HUES6 (cell line): ENCODE measurements at regions not wholly inside any gene's neighbourhood (a gene's known extent, or its start where the extent isn't known, plus 50 kb on each side); places are given as distances from the start of the nearest gene placed in this dataset.

Experiments used
- H3K27ac ChIP-seq: 2 replicates; pipeline ENCODE4 v1.7.0; 2013; ENCODE audit warnings: low read depth, mild to moderate bottlenecking, low read length, inconsistent platforms
- H3K27me3 ChIP-seq: 2 replicates; pipeline ENCODE4 v1.6.1; 2013; ENCODE audit warnings: low read length; ENCODE audit not compliant: control insufficient read depth, insufficient read depth
- H3K36me3 ChIP-seq: 2 replicates; pipeline ENCODE4 v1.6.1; 2013; ENCODE audit warnings: low read length; ENCODE audit not compliant: control insufficient read depth, insufficient read depth
- H3K4me1 ChIP-seq: 2 replicates; pipeline ENCODE4 v1.6.1; 2013; ENCODE audit warnings: low read length; ENCODE audit not compliant: control insufficient read depth, insufficient read depth
- H3K4me3 ChIP-seq: 2 replicates; pipeline ENCODE4 v1.5.1; 2013; ENCODE audit warnings: low read depth, low read length
- H3K9ac ChIP-seq: one replicate; pipeline ENCODE4 v1.6.1; 2013; ENCODE audit warnings: mild to moderate bottlenecking, low read length
- H3K9me3 ChIP-seq: 2 replicates; pipeline ENCODE4 v1.6.1; 2013; ENCODE audit warnings: low read depth, low read length; ENCODE audit not compliant: control insufficient read depth, insufficient read depth

DNA sequence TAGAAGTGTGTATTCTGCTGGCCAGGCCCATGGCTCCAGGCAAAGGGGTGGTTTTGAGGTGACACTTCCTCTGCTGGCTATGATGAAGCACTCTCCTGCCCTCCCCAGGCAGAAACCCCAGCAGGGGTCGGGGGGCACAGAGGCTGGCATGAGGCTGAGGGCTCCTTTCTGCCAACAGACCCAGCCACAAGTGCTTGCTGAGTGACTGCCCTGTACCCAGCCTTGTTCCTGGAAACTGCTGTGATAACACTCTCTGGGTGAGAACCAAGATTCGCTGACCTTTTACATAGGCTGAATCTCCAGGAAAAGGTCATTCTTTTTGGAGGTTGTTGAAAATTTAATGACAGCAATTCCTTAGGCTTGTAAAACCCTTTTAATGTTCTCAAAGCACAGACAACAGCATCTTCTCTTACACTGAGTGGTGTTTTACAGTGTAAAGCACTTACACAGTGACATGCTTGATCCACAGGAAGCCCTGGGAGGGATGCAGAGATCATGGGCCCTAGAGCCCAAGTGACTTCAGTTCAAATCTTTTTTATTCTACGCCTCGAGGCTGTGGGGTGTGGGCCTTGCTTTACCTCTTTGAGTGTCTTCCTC, 155.5 kb upstream of the FGGY start:
- peaks cover 28% of the 10 kb centered on the region for H3K4me1 ChIP-seq
- no peak overlapping the region for H3K9ac ChIP-seq
- H3K27me3 ChIP-seq: peaks cover 4% of the 10 kb centered on the region
- H3K4me3 ChIP-seq: no peak overlapping the region
- no peaks in the 10 kb centered on the region for H3K9me3 ChIP-seq
- no peaks in the 10 kb centered on the region for H3K36me3 ChIP-seq
- H3K27ac ChIP-seq: no peak overlapping the region

- Histone ChIP-seq H3K4me3 (no peak overlapping the region), H3K4me1 (peaks cover 32% of the 10 kb centered on the region), H3K27ac (no peak overlapping the region), H3K36me3 (no peaks in the 10 kb centered on the region), H3K27me3 (peaks cover 16% of the 10 kb centered on the region), H3K9me3 (no peaks in the 10 kb centered on the region), H3K9ac (no peak overlapping the region)
These were observed 154.4 kb upstream of the FGGY start for GRCh38 chr1:59142311-59143132.

DNA sequence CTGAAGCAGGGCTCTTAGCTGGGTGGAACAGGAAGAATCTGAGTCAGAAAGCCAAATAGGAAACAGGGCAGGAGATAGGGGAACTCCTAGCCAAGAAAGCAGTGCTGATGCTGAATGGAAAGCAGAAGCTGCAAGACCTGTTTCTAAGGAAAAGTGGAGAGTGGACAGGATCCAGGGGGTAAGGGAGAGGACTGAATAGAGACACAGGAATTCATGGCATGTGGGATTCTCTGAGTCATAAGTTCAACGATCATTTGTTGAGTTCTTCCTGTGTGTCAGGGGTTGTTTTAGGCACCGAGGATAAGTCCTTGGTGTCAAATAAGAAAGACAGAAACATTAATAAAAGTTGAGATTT, 153.8 kb upstream of the FGGY start:
- H3K27me3 ChIP-seq: peaks cover 20% of the 10 kb centered on the region
- H3K4me3 ChIP-seq: no peak overlapping the region
- no peaks in the 10 kb centered on the region for H3K9me3 ChIP-seq
- no peaks in the 10 kb centered on the region for H3K36me3 ChIP-seq
- H3K27ac ChIP-seq: no peak overlapping the region
- no peak overlapping the region for H3K9ac ChIP-seq
- peaks cover 32% of the 10 kb centered on the region for H3K4me1 ChIP-seq

GRCh38 chr1:59143811-59144210, 153.1 kb upstream of the FGGY start:
- Histone ChIP-seq H3K27me3 (peaks cover 20% of the 10 kb centered on the region), H3K27ac (no peak overlapping the region), H3K4me1 (peaks cover 32% of the 10 kb centered on the region), H3K9me3 (no peaks in the 10 kb centered on the region), H3K9ac (no peak overlapping the region), H3K36me3 (no peaks in the 10 kb centered on the region), H3K4me3 (no peak overlapping the region)

DNA sequence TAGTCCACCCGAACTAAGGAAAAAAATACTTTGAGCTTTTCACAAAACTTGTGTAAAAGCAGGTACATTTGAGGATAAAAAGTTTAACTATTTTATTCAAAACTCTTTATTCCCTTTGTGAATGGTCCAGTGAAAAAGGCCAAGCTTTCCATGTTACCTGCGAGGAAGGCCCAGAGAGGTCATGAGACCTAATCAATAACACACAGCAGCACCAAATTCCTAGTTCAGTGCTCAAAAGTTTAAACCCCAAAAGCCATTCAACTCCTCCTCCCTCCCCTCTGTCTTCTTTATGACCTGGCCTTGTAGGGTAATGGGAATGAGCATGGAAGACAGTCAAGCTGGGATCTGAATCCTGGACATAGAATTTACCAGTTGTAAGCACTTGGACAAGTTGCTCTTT, 151.9 kb upstream of the FGGY start:
- Histone ChIP-seq H3K4me1 (peaks cover 26% of the 10 kb centered on the region), H3K9ac (no peak overlapping the region), H3K9me3 (no peaks in the 10 kb centered on the region), H3K4me3 (no peak overlapping the region), H3K27me3 (peaks cover 20% of the 10 kb centered on the region), H3K27ac (no peak overlapping the region), H3K36me3 (no peaks in the 10 kb centered on the region)

DNA sequence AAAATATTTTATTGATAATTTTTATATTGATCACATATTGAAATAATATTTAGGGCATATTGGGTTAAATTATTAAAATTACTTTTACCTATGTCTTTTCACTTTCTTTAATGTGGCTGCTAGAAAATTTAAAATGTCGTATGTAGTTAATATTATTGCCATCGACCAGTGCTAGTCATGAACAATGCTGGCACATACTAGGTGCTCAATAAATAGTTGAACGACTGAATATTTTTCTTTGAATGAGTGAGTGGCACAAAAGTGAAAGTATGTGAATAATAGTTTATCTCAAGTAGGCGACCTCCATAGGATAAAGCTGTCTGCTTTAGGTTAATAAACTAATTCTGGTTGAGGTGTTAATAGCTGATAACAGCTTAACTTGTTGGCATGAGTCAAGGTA, 150.8 kb upstream of the FGGY start:
- Histone ChIP-seq H3K9me3 (no peaks in the 10 kb centered on the region), H3K27me3 (peaks cover 20% of the 10 kb centered on the region), H3K9ac (no peak overlapping the region), H3K4me3 (peak overlapping the region; percentile 72; the same call in 1 of the 2 replicates), H3K27ac (no peak overlapping the region), H3K4me1 (peaks cover 31% of the 10 kb centered on the region), H3K36me3 (no peaks in the 10 kb centered on the region)

DNA sequence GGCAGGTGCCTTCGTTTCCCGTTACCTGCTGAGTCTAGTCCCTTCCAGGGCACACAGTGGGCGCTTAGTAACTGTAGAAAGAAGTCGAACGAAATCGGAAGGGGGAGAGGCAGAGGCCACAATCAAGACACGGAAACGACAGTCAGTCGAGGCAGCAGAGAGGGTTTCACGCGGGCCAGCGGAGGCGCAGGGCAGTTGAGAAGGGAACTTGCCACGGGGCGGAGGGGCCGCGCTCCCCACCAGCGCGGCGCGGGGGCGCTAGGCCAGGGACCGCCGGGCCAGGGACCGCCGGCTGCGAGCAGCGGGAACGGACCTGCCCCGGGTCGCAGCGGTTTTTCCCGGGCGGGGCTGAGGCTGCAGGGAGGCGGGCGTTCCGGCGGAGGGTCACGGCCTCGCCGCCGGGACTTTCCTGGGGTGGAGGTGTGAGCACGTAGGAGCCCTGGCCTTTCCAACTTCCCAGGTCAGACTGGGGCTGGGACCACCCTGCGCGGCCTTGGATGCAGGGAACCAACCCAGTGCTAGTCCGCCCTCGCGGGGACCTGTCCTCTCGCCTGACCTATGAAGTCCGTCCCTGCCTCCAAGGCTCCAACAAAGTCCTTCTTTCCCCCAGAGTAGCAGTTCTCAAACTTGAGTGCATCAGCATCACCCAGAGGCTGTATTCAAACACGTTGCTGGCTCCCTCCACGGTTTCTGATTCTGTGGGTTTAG, 150.1 kb upstream of the FGGY start:
- peak overlapping the region; percentile 66 for H3K9ac ChIP-seq
- H3K27ac ChIP-seq: no peak overlapping the region

DNA sequence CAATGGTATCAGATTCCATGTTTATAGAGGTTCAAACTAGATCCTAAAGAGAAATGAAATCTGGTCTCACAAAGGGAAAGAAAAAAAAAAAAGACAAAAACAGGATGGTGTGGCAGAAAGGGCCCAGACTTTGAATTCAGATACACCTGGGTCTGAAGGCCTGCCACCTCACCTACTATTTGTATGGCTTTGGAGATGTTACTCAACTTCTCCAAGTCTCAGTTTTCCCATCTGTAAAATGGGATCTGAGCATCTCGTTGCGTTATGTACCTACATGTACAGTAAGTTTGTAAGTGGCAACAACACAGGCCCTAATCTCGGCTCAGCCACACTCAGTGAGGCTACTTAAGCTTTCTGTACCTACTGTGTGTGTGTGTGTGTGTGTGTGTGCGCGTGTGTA, 147.5 kb upstream of the FGGY start:
- Histone ChIP-seq H3K27me3 (peaks cover 20% of the 10 kb centered on the region), H3K4me3 (no peak overlapping the region), H3K36me3 (no peaks in the 10 kb centered on the region), H3K27ac (no peak overlapping the region), H3K9ac (no peak overlapping the region), H3K9me3 (no peaks in the 10 kb centered on the region), H3K4me1 (peaks cover 26% of the 10 kb centered on the region)

More for the DNA sequence above, 150.1 kb upstream of the FGGY start:
- Histone ChIP-seq H3K27me3 (peaks cover 20% of the 10 kb centered on the region), H3K4me3 (peak overlapping the region; percentile 72), H3K4me1 (peaks cover 38% of the 10 kb centered on the region), H3K9me3 (no peaks in the 10 kb centered on the region), H3K36me3 (no peaks in the 10 kb centered on the region)

GRCh38 chr1:59150577-59151386, 146.1 kb upstream of the FGGY start:
- no peaks in the 10 kb centered on the region for H3K36me3 ChIP-seq
- H3K27ac ChIP-seq: no peak overlapping the region
- no peak overlapping the region for H3K4me3 ChIP-seq
- H3K4me1 ChIP-seq: peaks cover 26% of the 10 kb centered on the region
- peaks cover 20% of the 10 kb centered on the region for H3K27me3 ChIP-seq
- H3K9me3 ChIP-seq: no peaks in the 10 kb centered on the region
- H3K9ac ChIP-seq: no peak overlapping the region

DNA sequence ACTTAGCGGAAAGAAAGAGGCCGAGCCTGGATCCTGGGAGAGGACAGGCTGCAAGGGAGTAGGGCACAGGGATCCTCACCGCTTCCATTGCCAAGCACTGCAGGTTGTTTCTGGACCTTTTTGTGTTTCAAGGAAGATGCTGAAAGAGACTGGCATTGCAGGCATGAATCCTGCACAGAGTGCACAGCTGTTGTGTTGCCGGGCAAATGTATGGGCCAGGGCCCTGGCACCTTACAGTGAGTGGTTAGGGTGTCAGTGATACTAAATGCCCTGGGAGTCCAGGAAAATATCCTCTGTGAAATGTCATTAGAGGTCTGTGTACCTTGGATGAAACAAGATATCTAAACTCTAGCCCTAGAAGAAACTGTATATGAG, 145.5 kb upstream of the FGGY start:
- Histone ChIP-seq H3K4me3 (no peak overlapping the region), H3K27me3 (peaks cover 16% of the 10 kb centered on the region), H3K4me1 (peaks cover 26% of the 10 kb centered on the region), H3K27ac (no peak overlapping the region), H3K36me3 (no peaks in the 10 kb centered on the region), H3K9ac (no peak overlapping the region), H3K9me3 (no peaks in the 10 kb centered on the region)
